Neural progenitor cell (in vitro differentiated cells): ENCODE measurements at regions not wholly inside any gene's neighbourhood (a gene's known extent, or its start where the extent isn't known, plus 50 kb on each side); places are given as distances from the start of the nearest gene placed in this dataset.

Experiments used
- CTCF ChIP-seq: fragments of 200-600 bp; sonication (generic); IDR thresholded peaks from 2 replicates; pipeline ENCODE4 v1.5.1; 2017; ENCODE audit warnings: antibody characterized with exemption, mild to moderate bottlenecking
- EZH2 ChIP-seq: fragments of 200-600 bp; sonication (generic); IDR thresholded peaks from 2 replicates; pipeline ENCODE4 v1.6.1; 2017; ENCODE audit warnings: antibody characterized with exemption, mild to moderate bottlenecking, moderate library complexity
- EZH2phosphoT487 ChIP-seq: fragments of 200-600 bp; sonication (generic); IDR thresholded peaks from 2 replicates; pipeline ENCODE4 v1.6.1; 2017; ENCODE audit warnings: antibody characterized with exemption

- TF ChIP-seq CTCF (no peak), EZH2 (no peak), EZH2phosphoT487 (no peak)
Observed at GRCh38 chr4:149972407-149972806, 105.8 kb upstream of the DCLK2 start.
